Esophagus (tissue), 2 donors: ENCODE measurements at regions not wholly inside any gene's neighbourhood (a gene's known extent, or its start where the extent isn't known, plus 50 kb on each side); places are given as distances from the start of the nearest gene placed in this dataset.

Source experiments
- H3K27ac ChIP-seq, 2 donors: one replicate each; pipeline ENCODE4 v1.5.1; 2013; ENCODE audit warnings: low read depth in 2 of 2, mild to moderate bottlenecking in 2 of 2, inconsistent platforms in 1 of 2, low read length in 1 of 2, moderate library complexity in 1 of 2
- H3K27me3 ChIP-seq, 2 donors: one replicate each; pipeline ENCODE4 v1.6.1; 2013; ENCODE audit warnings: low read length in 2 of 2, control low read depth in 1 of 2, mild to moderate bottlenecking in 1 of 2; ENCODE audit not compliant: insufficient read depth in 2 of 2, control insufficient read depth in 1 of 2
- H3K36me3 ChIP-seq, 2 donors: one replicate each; pipeline ENCODE4 v1.6.1; 2013; ENCODE audit warnings: low read length in 1 of 2; ENCODE audit not compliant: control insufficient read depth in 2 of 2, insufficient read depth in 2 of 2
- H3K4me1 ChIP-seq, 2 donors: one replicate each; pipeline ENCODE4 v1.6.1; 2013; ENCODE audit warnings: low read length in 1 of 2; ENCODE audit not compliant: control insufficient read depth in 2 of 2, insufficient read depth in 2 of 2
- H3K4me3 ChIP-seq, 2 donors: one replicate each; pipeline ENCODE4 v1.5.1; 2013; ENCODE audit warnings: low read length in 2 of 2, mild to moderate bottlenecking in 2 of 2, low read depth in 1 of 2, moderate library complexity in 1 of 2
- H3K9me3 ChIP-seq, 2 donors: one replicate each; pipeline ENCODE4 v1.6.1; 2013; ENCODE audit warnings: mild to moderate bottlenecking in 2 of 2, low read depth in 1 of 2, low read length in 1 of 2, moderate library complexity in 1 of 2; ENCODE audit not compliant: control insufficient read depth in 2 of 2, insufficient read depth in 1 of 2
- WGBS, 2 donors: extraction: QIAGEN DNeasy Blood & Tissue Kit; methylation state at CpG; one replicate each; pipeline ENCODE4 v1.1.7; 2013; 5-methylcytosine and 5-hydroxymethylcytosine counted together
- donor health status: healthy with polysubstance abuse.
- donor health status: Bipolar disorder and iron deficiency.

- 71 to 80% methylated on average over 4 of the region's 4 CpGs for WGBS, 2 donors
- Histone ChIP-seq H3K36me3 (no peaks in the 10 kb centered on the region), H3K27me3 (no peaks in the 10 kb centered on the region), H3K4me1 (no peaks in the 10 kb centered on the region), H3K27ac (no peak overlapping the region), H3K9me3 (no peaks in the 10 kb centered on the region), H3K4me3 (no peak overlapping the region)
These were observed 246.0 kb downstream of the BMP4 start for GRCh38 chr14:53710615-53711014.

DNA sequence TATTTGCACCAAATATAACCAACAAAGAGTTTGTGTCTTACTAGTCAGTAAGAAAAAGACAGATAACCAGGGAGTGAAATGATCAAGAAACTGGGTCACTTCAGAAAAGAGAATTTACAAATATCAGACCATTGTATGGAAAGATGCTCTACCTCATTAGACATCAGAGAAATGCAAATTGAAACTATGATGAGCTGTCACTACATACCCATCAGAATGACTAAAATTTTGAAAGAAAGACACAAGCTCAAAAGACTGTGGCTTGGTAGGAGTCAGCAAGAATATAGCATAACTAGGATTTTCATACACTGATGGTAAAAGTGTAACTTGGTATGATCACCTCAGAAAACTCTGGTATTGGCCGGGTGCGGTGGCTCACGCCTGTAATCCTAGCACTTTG, 247.2 kb downstream of the BMP4 start:
- no peaks in the 10 kb centered on the region for H3K9me3 ChIP-seq
- H3K4me3 ChIP-seq: no peak overlapping the region
- no peak overlapping the region for H3K27ac ChIP-seq
- WGBS, 2 donors: 94 to 97% methylated on average over 3 of the region's 3 CpGs
- no peaks in the 10 kb centered on the region for H3K4me1 ChIP-seq
- no peaks in the 10 kb centered on the region for H3K27me3 ChIP-seq
- no peaks in the 10 kb centered on the region for H3K36me3 ChIP-seq

DNA sequence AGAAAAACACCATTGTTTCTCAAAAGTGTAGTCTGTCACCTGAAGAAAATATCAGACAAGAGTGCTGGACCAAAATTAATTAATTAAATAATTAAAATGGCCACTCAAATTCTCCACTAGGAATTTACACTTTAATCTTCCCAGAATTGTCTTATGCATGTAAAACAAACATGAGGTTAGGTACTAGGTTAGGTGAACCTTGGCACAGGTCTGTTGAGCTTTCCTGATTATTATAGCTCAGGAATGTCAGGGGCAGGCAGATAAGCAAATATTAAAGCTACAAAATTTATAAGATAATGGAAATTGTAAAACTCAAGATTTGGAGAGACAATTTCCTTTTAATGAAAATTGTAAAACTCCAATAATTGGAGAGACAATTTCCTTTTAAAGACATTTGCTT, 253.2 kb downstream of the BMP4 start:
- Histone ChIP-seq H3K4me1 (no peaks in the 10 kb centered on the region), H3K9me3 (no peaks in the 10 kb centered on the region), H3K4me3 (no peak overlapping the region), H3K27me3 (no peaks in the 10 kb centered on the region), H3K27ac (no peak overlapping the region), H3K36me3 (no peaks in the 10 kb centered on the region)

GRCh38 chr14:53701108-53701875, 255.3 kb downstream of the BMP4 start:
- Histone ChIP-seq H3K27me3 (no peaks in the 10 kb centered on the region), H3K9me3 (no peaks in the 10 kb centered on the region), H3K36me3 (no peaks in the 10 kb centered on the region), H3K27ac (no peak overlapping the region), H3K4me1 (no peaks in the 10 kb centered on the region), H3K4me3 (no peak overlapping the region)
- WGBS, 2 donors: 76 to 86% methylated on average over 3 of the region's 3 CpGs

DNA sequence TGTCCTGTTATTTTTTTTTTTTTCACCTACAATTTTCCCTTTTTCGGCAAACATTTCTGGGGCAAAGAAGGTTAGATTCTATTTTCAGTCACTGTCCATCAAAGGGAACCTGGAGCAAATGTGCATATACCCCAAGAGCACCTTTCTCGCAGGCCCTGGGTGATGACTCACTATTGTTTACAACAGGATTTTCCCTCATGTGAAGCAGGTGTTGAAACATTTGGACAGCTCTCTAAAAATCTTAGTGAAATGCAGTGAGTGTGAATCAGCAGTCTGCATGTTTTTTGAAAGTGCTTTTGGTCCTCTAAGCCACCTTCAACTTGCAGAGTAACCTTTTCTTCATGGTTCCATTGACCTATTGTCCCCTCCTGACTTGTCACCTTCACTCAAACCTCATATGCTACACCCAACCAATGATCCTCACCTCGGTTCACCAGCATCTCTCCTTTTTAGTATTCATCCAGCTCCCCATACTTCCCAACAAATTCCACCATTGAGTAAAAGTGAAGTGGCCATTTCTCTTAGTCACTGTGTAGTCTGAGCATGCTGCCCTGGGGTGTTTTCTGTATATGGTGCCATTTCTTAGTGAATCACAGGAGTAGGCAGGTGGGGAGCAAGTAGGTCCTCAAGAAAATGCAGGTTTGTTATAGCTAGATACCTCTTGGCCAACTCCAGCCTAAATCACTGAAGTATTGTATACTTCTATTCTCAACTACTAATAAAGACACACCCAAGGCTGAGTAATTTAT, 260.2 kb downstream of the BMP4 start:
- Histone ChIP-seq H3K36me3 (no peaks in the 10 kb centered on the region), H3K27ac (peak overlapping the region in 1 of 2 donors; percentile 22), H3K4me3 (no peak overlapping the region), H3K9me3 (no peaks in the 10 kb centered on the region), H3K27me3 (peaks cover 0 to 3% of the 10 kb centered on the region in 2 donors), H3K4me1 (no peaks in the 10 kb centered on the region)
- WGBS, 2 donors: 63 to 68% methylated on average over 3 of the region's 3 CpGs

DNA sequence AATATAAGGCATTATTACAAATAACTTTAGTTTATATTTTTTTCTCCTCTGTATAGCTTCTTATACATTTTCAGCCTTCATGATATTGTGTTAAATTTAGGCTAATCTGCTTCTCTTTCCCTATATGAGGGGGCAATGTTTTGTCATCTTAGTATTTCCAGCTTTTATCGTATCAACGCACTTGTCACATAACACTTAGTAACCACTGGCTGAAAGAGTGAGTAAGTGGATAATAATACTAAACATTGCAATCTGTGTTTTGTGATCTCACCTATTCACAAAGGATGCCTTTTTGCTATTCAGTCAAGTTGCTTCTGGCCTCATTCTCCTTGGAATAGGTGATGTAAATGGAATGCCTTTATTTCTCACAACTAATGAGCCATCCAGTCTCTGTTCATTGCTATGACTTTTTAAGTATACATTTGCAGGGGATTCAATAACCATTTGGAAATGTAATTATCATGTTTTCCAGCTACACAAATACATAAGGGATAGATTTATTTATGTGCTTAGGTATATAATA, 260.9 kb downstream of the BMP4 start:
- H3K9me3 ChIP-seq: no peaks in the 10 kb centered on the region
- H3K27me3 ChIP-seq: peaks cover 0 to 3% of the 10 kb centered on the region in 2 donors
- 95 to 98% methylated on average over 2 of the region's 2 CpGs for WGBS, 2 donors
- H3K4me3 ChIP-seq: no peak overlapping the region
- H3K27ac ChIP-seq: no peak overlapping the region
- no peaks in the 10 kb centered on the region for H3K36me3 ChIP-seq
- no peaks in the 10 kb centered on the region for H3K4me1 ChIP-seq

GRCh38 chr14:53692885-53693284, 263.7 kb downstream of the BMP4 start:
- H3K4me3 ChIP-seq: no peak overlapping the region
- H3K27me3 ChIP-seq: peaks cover 0 to 3% of the 10 kb centered on the region in 2 donors
- H3K9me3 ChIP-seq: no peaks in the 10 kb centered on the region
- WGBS, 2 donors: 71 to 81% methylated on average over 1 of the region's 1 CpG
- no peak overlapping the region for H3K27ac ChIP-seq
- H3K4me1 ChIP-seq: no peaks in the 10 kb centered on the region
- no peaks in the 10 kb centered on the region for H3K36me3 ChIP-seq

GRCh38 chr14:53692451-53692850, 264.2 kb downstream of the BMP4 start:
- Histone ChIP-seq H3K9me3 (no peaks in the 10 kb centered on the region), H3K4me3 (no peak overlapping the region), H3K4me1 (no peaks in the 10 kb centered on the region), H3K27ac (no peak overlapping the region), H3K27me3 (peaks cover 0 to 3% of the 10 kb centered on the region in 2 donors), H3K36me3 (no peaks in the 10 kb centered on the region)
- WGBS, 2 donors: 87 to 95% methylated on average over 5 of the region's 5 CpGs

DNA sequence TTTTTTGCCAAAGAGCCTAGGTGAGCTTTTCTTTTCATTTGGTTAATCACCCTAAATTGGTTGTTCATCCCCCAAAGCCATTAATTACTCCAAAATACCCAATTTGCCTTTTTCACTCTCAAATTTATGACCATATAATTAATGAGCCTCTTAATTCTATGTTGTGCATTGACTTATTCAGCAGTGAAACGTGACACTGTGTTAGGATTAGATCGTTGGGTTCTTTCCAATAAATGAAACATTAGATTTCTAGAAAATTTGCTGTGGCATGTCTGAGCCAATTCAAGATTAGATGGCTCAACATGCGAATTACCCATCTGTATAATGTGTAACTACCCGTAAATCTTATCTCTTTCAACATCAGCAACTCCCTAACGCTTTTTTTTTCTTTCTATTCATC, 273.4 kb downstream of the BMP4 start:
- no peaks in the 10 kb centered on the region for H3K4me1 ChIP-seq
- H3K4me3 ChIP-seq: no peak overlapping the region
- 35 to 38% methylated on average over 5 of the region's 5 CpGs for WGBS, 2 donors
- no peaks in the 10 kb centered on the region for H3K36me3 ChIP-seq
- no peaks in the 10 kb centered on the region for H3K27me3 ChIP-seq
- H3K27ac ChIP-seq: no peak overlapping the region
- H3K9me3 ChIP-seq: peaks cover 0 to 3% of the 10 kb centered on the region in 2 donors
